GM23338 (cell line): ENCODE measurements at regions not wholly inside any gene's neighbourhood (a gene's known extent, or its start where the extent isn't known, plus 50 kb on each side); places are given as distances from the start of the nearest gene placed in this dataset.

ENCODE experiments used
- ATAC-seq: fragments of 200-7000 bp; cut with Tn5 transposase; 3 replicates; pipeline ENCODE4 v1.9.1; 2020
- DNase-seq: peaks from one replicate; pipeline ENCODE4 v3.0.0-alpha.2; 2015; ENCODE audit warnings: low spot score
- H2AFZ ChIP-seq: fragments of 200-600 bp; sonication (generic); 2 replicates; pipeline ENCODE4 v1.8.0; 2016; ENCODE audit warnings: antibody characterized with exemption, mild to moderate bottlenecking, moderate library complexity
- H3F3A ChIP-seq: fragments of 200-600 bp; sonication (generic); replicated peaks from 2 replicates; pipeline ENCODE4 v1.8.0; 2017; ENCODE audit warnings: antibody characterized with exemption, mixed run types, low read depth
- H3K27ac ChIP-seq: fragments of 200-600 bp; sonication (generic); 2 replicates; pipeline ENCODE4 v1.6.1; 2016; ENCODE audit warnings: low read depth
- H3K27me3 ChIP-seq: fragments of 200-600 bp; sonication (generic); 2 replicates; pipeline ENCODE4 v1.8.0; 2016; ENCODE audit warnings: mild to moderate bottlenecking, mixed run types, moderate library complexity; ENCODE audit not compliant: insufficient read depth
- H3K36me3 ChIP-seq: fragments of 200-600 bp; sonication (generic); 2 replicates; pipeline ENCODE4 v1.8.0; 2016; ENCODE audit warnings: mild to moderate bottlenecking; ENCODE audit not compliant: insufficient read depth
- H3K4me1 ChIP-seq: fragments of 200-600 bp; sonication (generic); 2 replicates; pipeline ENCODE4 v1.8.0; 2016; ENCODE audit warnings: mild to moderate bottlenecking, moderate library complexity; ENCODE audit not compliant: insufficient read depth
- H3K4me2 ChIP-seq: fragments of 200-600 bp; sonication (generic); 2 replicates; pipeline ENCODE4 v1.7.1; 2017; ENCODE audit warnings: mixed run types
- H3K4me3 ChIP-seq: fragments of 200-600 bp; sonication (generic); 2 replicates; pipeline ENCODE4 v1.6.1; 2016; ENCODE audit warnings: mixed run types
- H3K79me2 ChIP-seq: fragments of 200-600 bp; sonication (generic); replicated peaks from 2 replicates; pipeline ENCODE4 v1.8.0; 2017; ENCODE audit warnings: mild to moderate bottlenecking; ENCODE audit not compliant: insufficient read depth
- H3K9me2 ChIP-seq: fragments of 200-600 bp; sonication (generic); 2 replicates; pipeline ENCODE4 v1.8.0; 2017; ENCODE audit not compliant: insufficient read depth
- H4K20me1 ChIP-seq: fragments of 200-600 bp; sonication (generic); replicated peaks from 2 replicates; pipeline ENCODE4 v1.8.0; 2017; ENCODE audit warnings: mild to moderate bottlenecking; ENCODE audit not compliant: insufficient read depth
- H3K27ac Mint-ChIP-seq: 2 replicates; pipeline ENCODE4 v1.8.0; 2020; ENCODE audit warnings: inconsistent platforms, mild to moderate bottlenecking, moderate library complexity, mixed read lengths
- H3K27me3 Mint-ChIP-seq: 3 replicates; pipeline ENCODE4 v1.8.0; 2022; ENCODE audit warnings: low read depth, mild to moderate bottlenecking, moderate library complexity, mixed read lengths, inconsistent platforms; ENCODE audit not compliant: insufficient read depth, poor library complexity
- H3K36me3 Mint-ChIP-seq: 3 replicates; pipeline ENCODE4 v1.8.0; 2021; ENCODE audit warnings: low read depth, mild to moderate bottlenecking, inconsistent platforms, moderate library complexity, mixed read lengths
- H3K4me1 Mint-ChIP-seq: 3 replicates; pipeline ENCODE4 v1.8.0; 2020; ENCODE audit warnings: mild to moderate bottlenecking, inconsistent platforms, mixed read lengths
- H3K4me3 Mint-ChIP-seq: 3 replicates; pipeline ENCODE4 v1.8.0; 2021; ENCODE audit warnings: moderate library complexity, mild to moderate bottlenecking, inconsistent platforms, mixed read lengths
- H3K9me3 Mint-ChIP-seq: 3 replicates; pipeline ENCODE4 v1.8.0; 2020; ENCODE audit warnings: moderate library complexity, mild to moderate bottlenecking, inconsistent platforms, mixed read lengths
- CREB1 ChIP-seq: fragments of 250-450 bp; sonication (Bioruptor Pico); IDR thresholded peaks from 2 replicates; pipeline ENCODE4 v1.5.0; 2020; ENCODE audit warnings: low read depth, mild to moderate bottlenecking, moderate library complexity
- CTCF ChIP-seq, 2 experiments: fragments of 200-600 bp in 1 of 2; sonication (generic) in 1 of 2; conservative IDR thresholded peaks; 2 replicates each; pipeline versions ENCODE4 v1.5.1 to v1.6.1; 2016 to 2017; ENCODE audit warnings: antibody characterized with exemption in 2 of 2, low read depth in 2 of 2, mild to moderate bottlenecking in 2 of 2, moderate library complexity in 1 of 2
- ETS1 ChIP-seq: IDR thresholded peaks from 2 replicates; pipeline ENCODE4 v1.6.1; 2016; ENCODE audit warnings: antibody characterized with exemption
- EZH2 ChIP-seq: fragments of 200-600 bp; sonication (generic); IDR thresholded peaks from one replicate; pipeline ENCODE4 v1.8.0; 2017; ENCODE audit warnings: antibody characterized with exemption, mild to moderate bottlenecking, low read depth; ENCODE audit not compliant: unreplicated experiment
- EZH2phosphoT487 ChIP-seq: fragments of 200-600 bp; sonication (generic); IDR thresholded peaks from one replicate; pipeline ENCODE4 v1.8.1; 2018; ENCODE audit warnings: antibody characterized with exemption; ENCODE audit not compliant: unreplicated experiment
- JUNB ChIP-seq: IDR thresholded peaks from one replicate; pipeline ENCODE4 v1.6.1; 2016; ENCODE audit warnings: antibody characterized with exemption; ENCODE audit not compliant: unreplicated experiment
- NANOG ChIP-seq: IDR thresholded peaks from 2 replicates; pipeline ENCODE4 v1.6.1; 2016; ENCODE audit warnings: antibody characterized with exemption, borderline replicate concordance
- POLR2AphosphoS5 ChIP-seq: IDR thresholded peaks from 2 replicates; pipeline ENCODE4 v1.6.1; 2016; ENCODE audit warnings: antibody characterized with exemption, low read depth
- STAT1 ChIP-seq: IDR thresholded peaks from one replicate; pipeline ENCODE4 v1.6.1; 2016; ENCODE audit warnings: antibody characterized with exemption; ENCODE audit not compliant: unreplicated experiment
- ZNF114 ChIP-seq: fragments of 250-450 bp; sonication (Bioruptor Pico); IDR thresholded peaks from 2 replicates; pipeline ENCODE4 v1.5.0; 2020; ENCODE audit warnings: mild to moderate bottlenecking, moderate library complexity
- ZNF331 ChIP-seq: fragments of 250-450 bp; sonication (Bioruptor Pico); IDR thresholded peaks from 2 replicates; pipeline ENCODE4 v1.5.0; 2020; ENCODE audit warnings: low read depth, mild to moderate bottlenecking, moderate library complexity
- TF ChIP-seq, protein P1 (sequence below): fragments of 250-450 bp; sonication (Bioruptor Pico); IDR thresholded peaks from 2 replicates; pipeline ENCODE4 v1.5.0; 2020; ENCODE audit warnings: mild to moderate bottlenecking, moderate library complexity
- TF ChIP-seq, protein P2 (sequence below): IDR thresholded peaks from one replicate; pipeline ENCODE4 v1.6.1; 2018; ENCODE audit warnings: antibody characterized with exemption; ENCODE audit not compliant: unreplicated experiment

GRCh38 chr11:112769584-112769983, 191.6 kb upstream of the NCAM1 start:
- Histone ChIP-seq H4K20me1 (no peaks in the 10 kb centered on the region), H3F3A (no peaks in the 10 kb centered on the region), H3K36me3 (no peaks in the 10 kb centered on the region), H3K27ac (no peak overlapping the region), H2AFZ (no peak overlapping the region), H3K79me2 (no peaks in the 10 kb centered on the region), H3K4me1 (no peaks in the 10 kb centered on the region), H3K27me3 (no peaks in the 10 kb centered on the region), H3K4me2 (no peak overlapping the region), H3K4me3 (no peak overlapping the region), H3K9me2 (no peaks in the 10 kb centered on the region)
- no peak for ATAC-seq
- H3K27me3 Mint-ChIP-seq, result peaks cover 7% of the 10 kb centered on the region
- no peak overlapping the region for H3K4me3 Mint-ChIP-seq
- H3K27ac Mint-ChIP-seq, result no peak overlapping the region
- no peaks in the 10 kb centered on the region; the same call in 2 of the 3 replicates for H3K9me3 Mint-ChIP-seq
- no peak for DNase-seq
- no peaks in the 10 kb centered on the region for H3K36me3 Mint-ChIP-seq
- TF ChIP-seq POLR2AphosphoS5 (no peak), STAT1 (no peak), ZNF114 (CRISPR knock-in tag) (no peak), EZH2 (no peak), CREB1 (CRISPR knock-in tag) (no peak), ETS1 (no peak), CTCF (conservative IDR thresholded peaks at IDR 0.05; ENCODE audit: low read depth in 2 of 2) (no peak), JUNB (no peak), EZH2phosphoT487 (no peak), NANOG (no peak), ZNF331 (CRISPR knock-in tag) (no peak)
- TF ChIP-seq, protein P1, sequence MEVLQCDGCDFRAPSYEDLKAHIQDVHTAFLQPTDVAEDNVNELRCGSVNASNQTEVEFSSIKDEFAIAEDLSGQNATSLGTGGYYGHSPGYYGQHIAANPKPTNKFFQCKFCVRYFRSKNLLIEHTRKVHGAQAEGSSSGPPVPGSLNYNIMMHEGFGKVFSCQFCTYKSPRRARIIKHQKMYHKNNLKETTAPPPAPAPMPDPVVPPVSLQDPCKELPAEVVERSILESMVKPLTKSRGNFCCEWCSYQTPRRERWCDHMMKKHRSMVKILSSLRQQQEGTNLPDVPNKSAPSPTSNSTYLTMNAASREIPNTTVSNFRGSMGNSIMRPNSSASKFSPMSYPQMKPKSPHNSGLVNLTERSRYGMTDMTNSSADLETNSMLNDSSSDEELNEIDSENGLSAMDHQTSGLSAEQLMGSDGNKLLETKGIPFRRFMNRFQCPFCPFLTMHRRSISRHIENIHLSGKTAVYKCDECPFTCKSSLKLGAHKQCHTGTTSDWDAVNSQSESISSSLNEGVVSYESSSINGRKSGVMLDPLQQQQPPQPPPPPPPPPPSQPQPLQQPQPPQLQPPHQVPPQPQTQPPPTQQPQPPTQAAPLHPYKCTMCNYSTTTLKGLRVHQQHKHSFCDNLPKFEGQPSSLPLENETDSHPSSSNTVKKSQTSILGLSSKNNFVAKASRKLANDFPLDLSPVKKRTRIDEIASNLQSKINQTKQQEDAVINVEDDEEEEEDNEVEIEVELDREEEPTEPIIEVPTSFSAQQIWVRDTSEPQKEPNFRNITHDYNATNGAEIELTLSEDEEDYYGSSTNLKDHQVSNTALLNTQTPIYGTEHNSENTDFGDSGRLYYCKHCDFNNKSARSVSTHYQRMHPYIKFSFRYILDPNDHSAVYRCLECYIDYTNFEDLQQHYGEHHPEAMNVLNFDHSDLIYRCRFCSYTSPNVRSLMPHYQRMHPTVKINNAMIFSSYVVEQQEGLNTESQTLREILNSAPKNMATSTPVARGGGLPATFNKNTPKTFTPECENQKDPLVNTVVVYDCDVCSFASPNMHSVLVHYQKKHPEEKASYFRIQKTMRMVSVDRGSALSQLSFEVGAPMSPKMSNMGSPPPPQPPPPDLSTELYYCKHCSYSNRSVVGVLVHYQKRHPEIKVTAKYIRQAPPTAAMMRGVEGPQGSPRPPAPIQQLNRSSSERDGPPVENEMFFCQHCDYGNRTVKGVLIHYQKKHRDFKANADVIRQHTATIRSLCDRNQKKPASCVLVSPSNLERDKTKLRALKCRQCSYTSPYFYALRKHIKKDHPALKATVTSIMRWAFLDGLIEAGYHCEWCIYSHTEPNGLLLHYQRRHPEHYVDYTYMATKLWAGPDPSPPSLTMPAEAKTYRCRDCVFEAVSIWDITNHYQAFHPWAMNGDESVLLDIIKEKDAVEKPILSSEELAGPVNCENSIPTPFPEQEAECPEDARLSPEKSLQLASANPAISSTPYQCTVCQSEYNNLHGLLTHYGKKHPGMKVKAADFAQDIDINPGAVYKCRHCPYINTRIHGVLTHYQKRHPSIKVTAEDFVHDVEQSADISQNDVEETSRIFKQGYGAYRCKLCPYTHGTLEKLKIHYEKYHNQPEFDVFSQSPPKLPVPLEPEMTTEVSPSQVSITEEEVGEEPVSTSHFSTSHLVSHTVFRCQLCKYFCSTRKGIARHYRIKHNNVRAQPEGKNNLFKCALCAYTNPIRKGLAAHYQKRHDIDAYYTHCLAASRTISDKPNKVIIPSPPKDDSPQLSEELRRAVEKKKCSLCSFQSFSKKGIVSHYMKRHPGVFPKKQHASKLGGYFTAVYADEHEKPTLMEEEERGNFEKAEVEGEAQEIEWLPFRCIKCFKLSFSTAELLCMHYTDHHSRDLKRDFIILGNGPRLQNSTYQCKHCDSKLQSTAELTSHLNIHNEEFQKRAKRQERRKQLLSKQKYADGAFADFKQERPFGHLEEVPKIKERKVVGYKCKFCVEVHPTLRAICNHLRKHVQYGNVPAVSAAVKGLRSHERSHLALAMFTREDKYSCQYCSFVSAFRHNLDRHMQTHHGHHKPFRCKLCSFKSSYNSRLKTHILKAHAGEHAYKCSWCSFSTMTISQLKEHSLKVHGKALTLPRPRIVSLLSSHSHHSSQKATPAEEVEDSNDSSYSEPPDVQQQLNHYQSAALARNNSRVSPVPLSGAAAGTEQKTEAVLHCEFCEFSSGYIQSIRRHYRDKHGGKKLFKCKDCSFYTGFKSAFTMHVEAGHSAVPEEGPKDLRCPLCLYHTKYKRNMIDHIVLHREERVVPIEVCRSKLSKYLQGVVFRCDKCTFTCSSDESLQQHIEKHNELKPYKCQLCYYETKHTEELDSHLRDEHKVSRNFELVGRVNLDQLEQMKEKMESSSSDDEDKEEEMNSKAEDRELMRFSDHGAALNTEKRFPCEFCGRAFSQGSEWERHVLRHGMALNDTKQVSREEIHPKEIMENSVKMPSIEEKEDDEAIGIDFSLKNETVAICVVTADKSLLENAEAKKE (CRISPR knock-in tag), result no peak
- TF ChIP-seq, protein P2, sequence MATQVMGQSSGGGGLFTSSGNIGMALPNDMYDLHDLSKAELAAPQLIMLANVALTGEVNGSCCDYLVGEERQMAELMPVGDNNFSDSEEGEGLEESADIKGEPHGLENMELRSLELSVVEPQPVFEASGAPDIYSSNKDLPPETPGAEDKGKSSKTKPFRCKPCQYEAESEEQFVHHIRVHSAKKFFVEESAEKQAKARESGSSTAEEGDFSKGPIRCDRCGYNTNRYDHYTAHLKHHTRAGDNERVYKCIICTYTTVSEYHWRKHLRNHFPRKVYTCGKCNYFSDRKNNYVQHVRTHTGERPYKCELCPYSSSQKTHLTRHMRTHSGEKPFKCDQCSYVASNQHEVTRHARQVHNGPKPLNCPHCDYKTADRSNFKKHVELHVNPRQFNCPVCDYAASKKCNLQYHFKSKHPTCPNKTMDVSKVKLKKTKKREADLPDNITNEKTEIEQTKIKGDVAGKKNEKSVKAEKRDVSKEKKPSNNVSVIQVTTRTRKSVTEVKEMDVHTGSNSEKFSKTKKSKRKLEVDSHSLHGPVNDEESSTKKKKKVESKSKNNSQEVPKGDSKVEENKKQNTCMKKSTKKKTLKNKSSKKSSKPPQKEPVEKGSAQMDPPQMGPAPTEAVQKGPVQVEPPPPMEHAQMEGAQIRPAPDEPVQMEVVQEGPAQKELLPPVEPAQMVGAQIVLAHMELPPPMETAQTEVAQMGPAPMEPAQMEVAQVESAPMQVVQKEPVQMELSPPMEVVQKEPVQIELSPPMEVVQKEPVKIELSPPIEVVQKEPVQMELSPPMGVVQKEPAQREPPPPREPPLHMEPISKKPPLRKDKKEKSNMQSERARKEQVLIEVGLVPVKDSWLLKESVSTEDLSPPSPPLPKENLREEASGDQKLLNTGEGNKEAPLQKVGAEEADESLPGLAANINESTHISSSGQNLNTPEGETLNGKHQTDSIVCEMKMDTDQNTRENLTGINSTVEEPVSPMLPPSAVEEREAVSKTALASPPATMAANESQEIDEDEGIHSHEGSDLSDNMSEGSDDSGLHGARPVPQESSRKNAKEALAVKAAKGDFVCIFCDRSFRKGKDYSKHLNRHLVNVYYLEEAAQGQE, result no peak
- H3K4me1 Mint-ChIP-seq, result no peaks in the 10 kb centered on the region
